ENCODE measurements at regions not wholly inside any gene's neighbourhood (a gene's known extent, or its start where the extent isn't known, plus 50 kb on each side); places are given as distances from the start of the nearest gene placed in this dataset.

DNA sequence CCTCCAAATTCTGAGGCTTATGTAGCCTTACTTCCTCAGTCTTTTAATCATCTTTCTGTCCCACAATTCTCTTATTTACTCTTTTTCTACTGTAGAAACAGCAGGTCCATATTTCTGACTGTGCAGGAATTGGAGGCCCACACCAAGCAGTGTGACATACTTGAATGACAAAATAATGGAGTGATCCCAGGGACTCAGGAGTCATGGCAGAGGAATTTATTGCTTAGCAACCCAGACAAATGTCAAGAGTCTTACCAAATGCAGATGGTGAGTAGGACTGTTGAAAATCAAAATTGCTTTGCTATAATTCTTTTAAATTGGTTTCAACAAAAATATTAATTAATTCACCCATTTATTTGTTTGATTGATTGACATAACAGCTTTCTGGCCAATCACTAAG is 59.9 kb downstream of the HTR1B start:
- DNase-seq: no peak

DNA sequence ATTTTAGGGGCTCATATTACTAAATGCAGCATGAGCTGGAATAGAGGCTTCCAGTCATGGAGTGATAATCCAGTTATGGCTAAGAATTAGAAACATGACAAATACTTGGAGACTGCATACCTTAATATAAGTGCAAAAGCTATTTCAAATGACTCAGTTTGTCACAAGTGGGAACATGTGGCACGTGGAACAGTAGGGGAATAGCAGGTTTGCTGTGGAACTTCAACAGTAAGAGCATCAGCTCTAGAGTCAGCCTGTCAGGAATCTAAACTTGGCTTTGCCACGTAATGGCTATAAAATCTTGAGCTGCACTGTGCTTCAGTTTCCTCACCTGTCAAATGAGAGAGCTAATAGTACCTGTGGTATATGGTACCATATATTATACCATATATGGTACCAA is 62.1 kb downstream of the HTR1B start:
- no peak for DNase-seq

DNA sequence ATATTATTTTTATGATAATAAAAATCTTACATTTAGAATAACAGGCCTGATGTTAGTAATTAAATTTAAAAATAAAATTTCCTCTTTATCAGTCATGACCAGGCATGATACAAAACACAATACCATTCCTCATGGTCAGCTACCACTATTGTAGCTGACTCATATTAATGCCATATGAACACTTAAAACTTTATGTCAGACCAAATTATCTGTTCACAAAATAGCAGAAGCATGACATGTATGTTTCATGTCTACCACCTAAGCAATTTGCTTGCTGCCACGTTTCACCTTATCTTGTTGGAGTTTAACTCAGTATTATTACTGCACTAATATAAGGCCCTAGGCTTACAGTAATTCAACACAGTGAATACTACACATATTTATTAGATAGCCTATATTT is 65.7 kb downstream of the HTR1B start:
- no peak for DNase-seq

DNA sequence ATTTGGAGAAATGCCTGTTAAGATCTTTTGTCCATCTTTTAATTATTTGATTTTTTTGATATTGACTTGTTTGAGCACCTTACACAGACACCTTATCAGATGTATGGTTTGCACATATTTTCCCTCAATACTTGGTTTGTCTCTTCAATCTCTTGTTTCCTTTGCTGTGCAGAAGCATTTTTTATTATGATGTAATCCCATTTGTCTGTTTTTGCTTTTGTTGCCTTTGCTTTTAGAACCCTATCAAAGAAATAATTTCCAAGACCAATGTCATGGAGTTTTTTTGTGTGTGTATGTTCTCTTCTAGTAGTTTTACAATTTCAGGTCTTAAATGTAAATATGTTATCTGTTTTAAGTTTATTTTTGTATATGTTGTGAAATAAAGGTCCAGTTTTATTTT is 73.9 kb downstream of the HTR1B start:
- no peak for DNase-seq

DNA sequence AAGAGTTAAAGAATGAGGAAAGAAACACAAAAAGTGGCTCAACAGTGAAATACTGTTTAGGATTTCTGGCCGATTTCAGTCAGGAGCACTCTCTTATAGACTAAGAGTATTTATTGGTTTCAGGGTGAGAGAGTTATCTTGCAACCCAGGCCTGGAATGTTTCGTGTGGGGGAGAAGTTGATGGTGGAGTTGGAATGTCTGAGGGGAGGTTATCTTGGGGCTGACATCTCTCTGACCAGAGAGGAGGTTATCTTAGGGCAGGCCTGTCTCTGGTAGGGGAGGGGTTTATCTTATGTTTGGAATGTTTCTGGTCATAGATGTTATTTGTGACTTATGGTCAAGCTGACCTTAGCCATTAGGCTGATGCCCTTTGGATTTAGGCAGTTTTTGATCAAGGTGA is 80.3 kb downstream of the HTR1B start:
- no peak for DNase-seq

DNA sequence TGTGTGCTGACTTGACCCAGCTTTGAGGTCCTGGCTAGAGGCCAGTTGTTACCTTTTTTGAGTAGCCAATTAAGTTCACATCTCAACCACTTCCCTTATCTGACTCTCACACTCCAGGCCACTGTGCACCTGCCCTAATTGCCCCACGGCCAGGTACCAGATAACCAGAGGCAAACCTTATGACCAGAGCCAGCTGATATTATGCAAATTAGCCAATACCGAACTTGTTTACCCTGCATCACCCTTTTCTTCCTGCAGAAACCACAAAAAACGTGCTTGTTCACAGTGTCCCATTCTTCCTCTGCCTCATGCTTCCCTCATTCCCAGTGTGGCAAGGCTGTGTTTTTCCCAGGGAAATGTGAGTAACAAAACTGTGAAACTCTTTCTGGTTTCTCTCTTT is 89.3 kb downstream of the HTR1B start:
- no peak for DNase-seq

DNA sequence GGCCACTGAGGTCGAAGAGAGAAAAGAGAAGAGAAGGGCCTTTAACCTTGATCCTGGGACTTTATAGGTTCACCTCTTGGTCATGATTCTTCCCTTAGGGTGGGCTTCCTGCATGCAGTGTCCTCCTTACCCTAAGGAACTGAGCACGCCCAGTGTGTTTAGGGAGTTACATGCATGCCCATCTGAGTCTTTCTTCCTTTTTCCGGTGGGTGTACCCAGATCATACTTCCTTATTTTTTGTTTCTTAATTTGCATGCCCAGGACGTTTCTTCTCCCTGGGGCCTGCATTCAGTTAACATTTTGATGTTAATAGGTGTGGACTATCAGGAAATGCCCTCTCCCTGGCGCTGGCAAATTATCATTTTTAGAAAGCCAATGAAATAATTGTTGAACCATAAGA is 91.5 kb downstream of the HTR1B start:
- DNase-seq: no peak

DNA sequence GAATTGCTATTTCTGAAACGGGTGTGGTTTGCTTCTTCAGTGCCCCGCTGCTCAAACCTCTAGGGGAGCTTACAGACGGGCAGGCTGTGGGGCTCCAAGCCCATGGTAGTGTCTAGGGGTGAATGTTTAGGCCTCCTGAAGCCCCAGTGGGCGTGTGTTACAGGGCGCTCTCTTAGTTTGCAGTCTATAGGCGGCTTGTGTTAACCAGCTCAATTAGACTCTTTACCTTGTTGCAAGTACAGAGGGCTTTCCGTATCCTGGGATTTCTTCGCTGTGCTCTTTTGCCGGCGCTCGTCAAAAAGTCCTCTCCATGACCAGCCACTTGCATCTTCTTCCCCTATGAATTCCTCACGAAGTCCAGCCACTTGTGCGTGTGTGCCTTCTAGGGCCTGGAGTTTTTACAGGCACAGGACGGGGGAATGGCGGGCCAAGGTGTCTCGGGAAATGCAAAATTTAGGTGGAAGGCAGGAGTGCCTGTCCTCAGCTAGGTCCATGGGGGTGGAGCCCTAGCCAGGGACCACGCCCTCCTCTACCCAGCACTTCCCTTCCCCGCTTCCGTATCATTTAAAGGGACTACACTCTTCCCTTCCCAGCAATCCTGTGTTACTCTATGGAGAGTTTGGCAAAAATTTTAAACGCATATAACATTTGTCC is 94.5 kb downstream of the HTR1B start:
- no peak for DNase-seq

DNA sequence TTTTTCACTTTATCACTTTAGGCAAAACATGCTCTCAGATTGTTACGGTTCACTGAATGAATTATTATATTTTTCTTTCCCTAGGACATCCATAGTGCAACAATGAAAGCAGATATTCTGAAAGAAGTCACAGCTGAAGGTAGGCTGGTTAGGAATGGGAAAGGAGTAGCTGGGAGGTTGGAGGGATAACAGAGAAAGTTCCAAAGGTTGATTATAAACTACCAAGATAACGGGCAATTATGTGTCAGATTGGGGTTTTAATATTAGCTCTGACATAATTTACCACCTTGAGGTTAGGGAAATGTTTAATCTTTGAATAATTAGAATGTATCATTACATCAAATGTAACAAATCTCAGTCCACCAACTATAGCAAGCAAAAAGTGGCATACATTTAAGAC is 96.5 kb downstream of the HTR1B start:
- no peak for DNase-seq

DNA sequence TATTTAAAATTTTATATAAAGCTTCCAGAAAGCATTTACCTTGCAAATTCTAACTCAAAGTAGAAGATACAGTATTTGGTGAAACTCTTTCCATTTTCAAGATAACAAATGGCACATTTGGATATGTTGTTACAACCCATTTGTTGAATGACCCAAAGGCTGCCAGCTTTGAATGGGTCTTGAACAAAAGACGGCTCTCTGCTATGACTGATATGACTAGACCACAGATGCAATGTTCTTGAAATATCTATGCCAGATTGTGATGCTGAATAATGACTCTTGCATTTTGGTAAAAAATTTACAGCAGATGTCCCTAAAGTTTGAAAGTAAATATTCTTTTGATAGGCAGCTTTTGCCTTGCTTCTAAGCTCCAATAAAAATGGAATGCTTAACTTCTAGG is 99.6 kb downstream of the HTR1B start:
- DNase-seq: no peak

DNA sequence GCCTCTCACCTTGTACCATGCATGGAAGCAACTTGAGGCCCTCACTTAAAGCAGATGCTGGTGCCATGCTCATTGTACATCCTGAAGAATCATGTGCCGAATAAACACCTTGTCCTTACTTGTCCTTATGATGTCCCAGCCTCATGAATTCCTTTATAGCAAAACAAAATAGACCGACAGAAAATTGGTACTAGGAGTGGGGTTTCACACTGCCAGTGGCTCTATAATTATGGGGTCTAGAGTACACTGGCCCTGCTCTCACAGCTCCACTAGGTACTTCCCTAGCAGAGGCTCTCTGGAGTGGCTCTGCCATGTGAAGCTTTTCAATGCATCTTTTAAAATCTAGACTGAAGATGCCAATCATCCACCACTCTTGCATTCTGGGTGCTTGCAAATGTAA is 101.2 kb downstream of the HTR1B start:
- no peak for DNase-seq

DNA sequence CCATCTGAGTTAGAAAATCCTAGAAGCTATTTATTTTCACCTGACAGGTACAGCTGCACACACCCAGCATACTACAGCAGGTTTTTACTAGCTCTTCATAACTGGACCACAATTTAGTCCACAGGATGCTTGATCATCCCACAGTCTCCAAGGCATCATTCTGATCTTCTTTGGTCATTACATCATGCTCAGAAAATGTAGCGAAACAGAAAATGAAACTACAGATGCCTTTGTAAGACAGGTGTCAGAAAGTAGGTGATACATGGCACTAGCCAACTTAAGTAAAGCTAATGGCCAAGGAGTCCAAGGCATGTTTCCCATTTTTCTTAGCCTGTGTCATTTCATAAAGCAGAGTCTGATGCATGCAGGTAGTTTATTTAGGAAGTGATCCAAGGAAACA is 102.3 kb downstream of the HTR1B start:
- DNase-seq: no peak

DNA sequence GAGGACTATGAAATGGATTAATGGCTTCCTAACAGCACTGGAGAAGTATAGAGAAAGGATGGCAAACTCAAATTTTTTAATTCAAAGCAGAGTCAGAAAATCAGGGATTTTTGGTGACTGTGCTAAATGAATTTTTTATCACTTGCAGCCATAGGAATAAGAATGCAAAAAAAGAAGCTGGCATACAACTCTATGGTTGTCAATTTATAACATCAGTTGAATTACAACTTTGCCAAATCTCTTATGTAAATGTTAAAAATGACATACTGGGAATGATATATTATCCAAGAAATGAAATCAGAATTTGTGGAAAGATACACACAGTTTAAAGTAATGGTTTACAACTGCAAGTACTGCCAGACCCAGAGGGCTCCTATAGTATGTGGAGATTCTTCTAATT is 106.5 kb downstream of the HTR1B start:
- DNase-seq: no peak

DNA sequence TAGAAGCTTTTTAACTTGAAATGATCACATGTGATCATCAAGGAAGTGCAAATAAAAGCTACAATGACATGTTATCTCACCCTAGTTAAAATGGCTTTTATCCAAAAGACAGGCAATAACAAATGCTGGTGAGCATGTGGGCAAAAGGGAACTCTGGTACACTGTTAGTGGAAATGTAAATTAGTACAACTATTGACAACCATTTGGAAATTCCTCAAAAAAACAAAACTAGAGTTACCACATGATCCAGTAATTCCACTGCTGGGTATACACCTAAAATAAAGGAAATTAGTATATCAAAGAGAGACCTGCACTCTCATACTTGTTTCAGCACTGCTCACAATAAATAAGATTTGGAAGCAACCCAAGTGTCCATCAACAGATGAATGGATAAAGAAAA is 108.7 kb downstream of the HTR1B start:
- no peak for DNase-seq

DNA sequence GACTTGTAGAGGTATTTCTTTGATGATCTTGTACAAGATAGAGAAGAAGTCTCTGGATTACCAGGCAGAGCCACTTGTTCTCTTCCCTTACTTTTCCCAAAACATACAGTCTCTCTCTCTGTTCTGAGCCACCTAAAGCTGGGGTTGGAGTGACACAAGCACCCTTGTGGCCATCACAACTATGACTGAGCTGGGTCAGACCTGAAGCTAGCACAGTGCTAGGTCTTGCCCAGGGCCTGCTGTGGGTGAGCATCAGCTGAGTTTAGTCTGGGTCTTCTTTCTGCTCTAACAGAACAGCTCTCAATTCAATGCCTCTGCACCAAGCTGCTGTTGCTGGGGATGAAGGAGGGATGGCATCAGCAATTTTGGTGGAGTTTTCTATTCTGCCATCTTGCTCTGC is 110.2 kb downstream of the HTR1B start:
- no peak for DNase-seq

DNA sequence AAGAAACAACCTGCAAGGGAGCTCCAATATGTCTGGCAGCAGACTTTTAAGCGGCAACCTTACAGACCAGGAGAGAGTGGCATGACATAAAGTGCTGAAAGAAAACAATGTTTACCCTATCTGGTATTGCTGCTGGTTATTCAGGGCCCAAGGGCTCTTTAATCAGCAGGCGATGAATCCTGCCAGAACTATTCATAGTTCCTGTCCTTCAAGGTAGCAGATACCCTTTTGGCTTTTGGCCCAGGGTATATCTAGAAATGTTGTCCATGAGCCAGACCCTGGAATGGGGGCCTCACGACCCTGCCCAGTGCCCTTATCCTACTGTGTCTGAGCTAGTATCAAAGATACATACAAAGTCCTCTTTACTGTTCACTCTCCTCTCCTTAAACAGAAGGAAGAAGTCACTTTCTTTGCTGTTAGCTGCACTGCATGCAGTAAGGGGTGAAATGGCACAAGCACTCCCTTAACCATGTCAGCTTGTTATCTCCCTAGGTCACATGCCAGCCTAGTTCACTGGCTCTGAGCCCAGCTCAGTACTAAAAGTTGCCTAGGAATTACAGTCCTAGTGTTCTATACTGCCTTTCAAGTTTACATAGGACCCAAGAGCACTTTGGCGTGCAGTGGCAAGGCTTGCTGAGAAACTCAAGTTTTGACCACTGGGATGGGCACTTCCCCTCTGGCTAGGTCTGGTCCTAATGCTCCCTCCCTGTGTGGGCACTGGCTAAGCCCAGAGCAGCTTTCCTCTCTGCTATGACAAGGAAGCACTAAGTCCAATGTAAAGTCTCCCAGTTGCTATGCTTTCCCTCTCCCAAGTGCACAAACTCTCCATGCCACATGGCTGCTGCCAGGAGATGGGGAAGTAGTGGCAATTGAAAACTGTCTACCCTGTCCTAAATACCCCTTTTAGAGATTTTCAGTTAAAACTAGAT is 122.0 kb downstream of the HTR1B start:
- no peak for DNase-seq

DNA sequence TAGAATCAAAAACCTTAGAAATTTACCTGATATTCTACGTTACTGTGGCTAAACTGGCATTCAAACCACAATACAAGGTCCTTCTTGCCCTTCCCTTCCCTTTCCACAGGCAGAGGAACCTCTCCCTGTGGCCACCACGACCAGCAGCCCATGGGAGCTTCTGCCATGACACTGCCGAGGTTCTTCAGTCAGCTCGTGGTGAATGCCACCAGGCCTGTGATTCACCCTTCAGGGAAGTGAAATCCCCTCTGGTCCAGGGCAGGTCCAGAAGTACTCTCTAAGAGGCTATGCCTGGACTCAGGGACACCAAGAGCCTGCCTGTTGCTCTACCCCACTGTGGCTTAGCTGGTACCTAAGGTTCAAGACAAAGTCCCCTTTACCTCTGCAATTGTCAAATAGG is 123.0 kb downstream of the HTR1B start:
- DNase-seq: no peak

DNA sequence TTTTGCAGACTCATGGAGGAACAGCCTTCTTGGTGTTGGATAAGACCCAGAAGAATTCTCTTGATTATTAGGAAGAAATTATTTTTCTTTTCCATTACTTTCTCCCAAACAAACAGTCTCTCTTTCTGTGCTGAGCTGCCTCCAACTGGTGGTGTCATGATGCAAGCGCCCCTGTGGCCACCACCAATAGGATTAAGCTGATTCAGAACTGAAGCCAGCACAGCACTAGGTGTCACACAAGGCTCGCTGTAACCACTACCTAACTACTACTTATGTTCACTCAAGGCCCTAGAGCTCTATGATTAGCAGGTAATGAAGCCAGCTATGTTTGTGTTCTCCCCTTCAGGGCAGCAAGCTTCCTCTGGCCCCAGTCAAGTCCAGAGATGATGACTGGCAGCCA is 123.4 kb downstream of the HTR1B start:
- no peak for DNase-seq

DNA sequence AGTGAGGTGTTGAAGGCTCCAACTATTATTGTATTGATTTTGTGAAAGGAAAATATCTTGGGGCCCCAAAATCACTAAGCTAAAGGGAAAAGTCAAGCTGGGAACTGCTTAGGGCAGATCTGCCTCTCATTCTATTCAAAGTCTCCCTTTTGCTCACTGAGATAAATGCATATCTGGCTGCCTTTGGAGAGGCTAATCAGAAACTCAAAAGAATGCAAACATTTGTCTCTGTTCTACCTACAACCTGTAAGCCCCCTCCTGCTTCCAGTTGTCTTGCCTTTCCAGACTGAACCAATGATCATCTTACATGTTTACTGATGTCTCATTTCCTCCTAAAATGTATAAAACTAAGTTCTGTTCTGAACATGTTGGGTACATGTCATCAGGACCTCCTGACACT is 125.9 kb downstream of the HTR1B start:
- no peak for DNase-seq

DNA sequence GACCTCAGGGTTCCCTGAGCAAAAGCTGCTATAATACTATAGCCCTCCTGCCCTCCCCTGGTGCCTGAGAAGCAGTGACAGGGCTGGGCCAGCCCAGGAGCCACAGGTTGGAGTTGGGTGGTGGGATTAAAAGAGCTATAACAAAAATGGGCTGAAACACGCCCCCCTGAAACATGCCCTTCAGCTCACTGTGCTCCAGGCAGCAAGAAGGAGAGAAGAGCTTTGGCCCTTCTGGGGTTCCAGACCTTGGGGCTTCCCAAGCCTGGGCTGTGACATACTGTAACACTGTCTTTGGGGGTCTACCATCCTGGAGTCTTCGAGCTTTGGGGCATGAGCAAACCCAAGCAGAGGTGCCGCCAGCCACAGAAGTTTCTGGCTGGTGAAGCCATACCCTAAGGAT is 129.2 kb downstream of the HTR1B start:
- DNase-seq: no peak

DNA sequence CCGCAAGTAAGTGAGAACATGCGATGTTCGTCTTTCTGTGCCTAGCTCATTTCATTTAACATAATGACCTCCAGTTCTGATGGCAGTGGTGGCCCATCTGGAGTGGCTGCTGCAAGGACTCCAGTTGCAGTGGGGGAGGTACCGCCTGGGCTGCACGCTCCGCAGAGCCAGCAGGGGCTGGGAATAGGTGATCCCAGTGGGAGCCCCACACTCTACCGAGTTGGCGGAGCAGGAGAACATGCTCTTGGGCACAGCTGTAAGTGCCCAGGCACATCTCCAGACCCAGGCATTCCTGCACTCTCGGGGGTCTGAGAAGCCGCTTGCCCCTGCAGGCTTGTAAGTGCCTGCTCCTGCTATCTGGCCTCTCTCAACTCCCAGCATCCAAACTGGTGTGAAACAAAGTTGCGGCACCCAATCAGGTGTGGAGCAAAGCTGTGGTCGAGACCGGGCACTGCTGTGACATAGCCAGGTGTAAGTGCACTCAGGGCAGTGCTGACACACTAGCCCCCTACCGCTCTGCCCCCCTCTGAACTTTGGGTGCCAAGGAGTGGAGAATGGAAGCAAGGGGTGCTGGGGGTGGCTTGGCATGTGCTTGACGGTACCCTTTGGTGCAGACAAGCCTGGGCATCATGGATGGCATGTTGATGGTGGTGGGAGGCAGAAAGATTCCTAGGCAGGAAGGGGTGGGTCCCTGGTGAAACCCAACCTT is 130.2 kb downstream of the HTR1B start:
- DNase-seq: no peak

DNA sequence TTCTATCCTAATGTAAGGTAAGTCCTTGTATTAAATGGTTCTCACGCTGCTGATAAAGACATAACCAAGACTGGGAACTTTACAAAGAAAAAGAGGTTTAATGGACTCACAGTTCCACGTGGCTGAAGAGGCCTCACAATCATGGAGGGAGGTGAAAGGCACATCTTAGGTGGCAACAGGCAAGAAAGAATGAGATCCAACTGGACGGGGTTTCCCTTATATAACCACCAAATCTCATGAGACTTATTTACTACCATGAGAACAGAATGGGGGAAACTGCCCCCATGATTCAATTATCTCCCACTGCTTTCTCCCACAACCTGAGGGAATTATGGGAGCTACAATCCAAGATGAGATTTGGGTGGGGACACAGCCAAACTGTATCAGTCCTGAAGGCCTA is 136.6 kb downstream of the HTR1B start:
- no peak for DNase-seq

DNA sequence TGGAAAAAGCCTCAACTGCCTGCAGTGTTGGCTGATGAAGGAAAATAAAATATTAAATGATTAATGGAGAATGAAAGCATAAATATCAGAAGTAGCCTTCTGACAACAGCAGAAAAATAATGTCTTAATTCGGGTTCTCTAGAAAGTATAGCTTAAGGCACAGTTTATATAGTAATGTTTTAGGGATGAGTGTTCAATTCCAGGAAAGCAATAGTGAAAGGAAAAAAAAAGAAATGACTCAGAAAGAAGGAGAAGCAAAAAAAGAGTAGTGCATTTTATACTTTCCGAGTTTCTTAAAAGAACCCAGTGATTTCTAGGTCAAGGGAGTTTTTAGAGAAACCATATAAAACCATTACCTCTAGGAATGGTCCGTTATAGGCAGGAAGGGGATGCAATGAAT is 137.3 kb downstream of the HTR1B start:
- DNase-seq: no peak

DNA sequence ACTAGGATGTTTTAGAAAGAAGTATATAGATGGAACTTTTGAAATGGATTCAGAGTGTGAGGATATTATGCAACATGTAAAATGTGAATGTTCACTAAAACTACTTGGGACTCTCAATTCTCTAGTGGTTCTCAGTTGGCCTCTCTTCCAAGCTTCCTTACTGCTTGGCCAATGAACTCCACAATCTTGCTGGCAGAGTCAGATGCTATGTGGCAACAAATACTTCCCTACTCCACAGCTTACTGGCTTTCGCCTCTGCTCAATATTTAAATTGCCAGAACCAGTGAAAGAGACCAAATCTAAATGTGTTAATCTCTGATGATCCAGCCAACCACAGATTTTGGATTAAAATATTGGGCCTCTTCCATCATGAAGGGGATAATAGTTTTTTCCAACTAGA is 138.4 kb downstream of the HTR1B start:
- no peak for DNase-seq
